ENCODE measurements at regions not wholly inside any gene's neighbourhood (a gene's known extent, or its start where the extent isn't known, plus 50 kb on each side); places are given as distances from the start of the nearest gene placed in this dataset.

DNA sequence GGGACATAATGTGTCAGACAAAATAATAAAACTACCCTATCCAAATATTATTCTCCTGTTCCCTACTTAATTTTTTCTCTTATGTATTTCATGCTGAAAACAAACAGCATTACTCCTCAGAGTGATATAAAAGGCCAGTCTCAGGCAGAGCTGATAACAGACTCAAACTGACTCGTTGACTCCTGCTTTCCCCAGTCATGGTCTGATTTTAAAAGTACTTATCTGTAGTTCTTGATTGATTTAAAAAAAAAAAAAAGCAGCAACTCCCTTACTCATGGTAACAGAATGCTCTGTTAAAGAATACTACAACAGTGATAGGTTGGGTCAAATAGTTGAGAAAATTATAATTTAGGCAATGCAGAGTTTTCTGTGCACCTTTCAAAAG is 90.3 kb upstream of the BARX2 start:
- TF ChIP-seq, protein P1, sequence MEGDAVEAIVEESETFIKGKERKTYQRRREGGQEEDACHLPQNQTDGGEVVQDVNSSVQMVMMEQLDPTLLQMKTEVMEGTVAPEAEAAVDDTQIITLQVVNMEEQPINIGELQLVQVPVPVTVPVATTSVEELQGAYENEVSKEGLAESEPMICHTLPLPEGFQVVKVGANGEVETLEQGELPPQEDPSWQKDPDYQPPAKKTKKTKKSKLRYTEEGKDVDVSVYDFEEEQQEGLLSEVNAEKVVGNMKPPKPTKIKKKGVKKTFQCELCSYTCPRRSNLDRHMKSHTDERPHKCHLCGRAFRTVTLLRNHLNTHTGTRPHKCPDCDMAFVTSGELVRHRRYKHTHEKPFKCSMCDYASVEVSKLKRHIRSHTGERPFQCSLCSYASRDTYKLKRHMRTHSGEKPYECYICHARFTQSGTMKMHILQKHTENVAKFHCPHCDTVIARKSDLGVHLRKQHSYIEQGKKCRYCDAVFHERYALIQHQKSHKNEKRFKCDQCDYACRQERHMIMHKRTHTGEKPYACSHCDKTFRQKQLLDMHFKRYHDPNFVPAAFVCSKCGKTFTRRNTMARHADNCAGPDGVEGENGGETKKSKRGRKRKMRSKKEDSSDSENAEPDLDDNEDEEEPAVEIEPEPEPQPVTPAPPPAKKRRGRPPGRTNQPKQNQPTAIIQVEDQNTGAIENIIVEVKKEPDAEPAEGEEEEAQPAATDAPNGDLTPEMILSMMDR (IDR thresholded peaks at IDR 0.05) = no peak
- no peak for TF ChIP-seq POLR2AphosphoS5 (IDR thresholded peaks at IDR 0.05; ENCODE audit: low read depth, low read length)
- no peak for TF ChIP-seq SIN3A (IDR thresholded peaks at IDR 0.05; ENCODE audit: borderline replicate concordance, insufficient read depth, low read depth, low read length)
- TF ChIP-seq, protein P2, sequence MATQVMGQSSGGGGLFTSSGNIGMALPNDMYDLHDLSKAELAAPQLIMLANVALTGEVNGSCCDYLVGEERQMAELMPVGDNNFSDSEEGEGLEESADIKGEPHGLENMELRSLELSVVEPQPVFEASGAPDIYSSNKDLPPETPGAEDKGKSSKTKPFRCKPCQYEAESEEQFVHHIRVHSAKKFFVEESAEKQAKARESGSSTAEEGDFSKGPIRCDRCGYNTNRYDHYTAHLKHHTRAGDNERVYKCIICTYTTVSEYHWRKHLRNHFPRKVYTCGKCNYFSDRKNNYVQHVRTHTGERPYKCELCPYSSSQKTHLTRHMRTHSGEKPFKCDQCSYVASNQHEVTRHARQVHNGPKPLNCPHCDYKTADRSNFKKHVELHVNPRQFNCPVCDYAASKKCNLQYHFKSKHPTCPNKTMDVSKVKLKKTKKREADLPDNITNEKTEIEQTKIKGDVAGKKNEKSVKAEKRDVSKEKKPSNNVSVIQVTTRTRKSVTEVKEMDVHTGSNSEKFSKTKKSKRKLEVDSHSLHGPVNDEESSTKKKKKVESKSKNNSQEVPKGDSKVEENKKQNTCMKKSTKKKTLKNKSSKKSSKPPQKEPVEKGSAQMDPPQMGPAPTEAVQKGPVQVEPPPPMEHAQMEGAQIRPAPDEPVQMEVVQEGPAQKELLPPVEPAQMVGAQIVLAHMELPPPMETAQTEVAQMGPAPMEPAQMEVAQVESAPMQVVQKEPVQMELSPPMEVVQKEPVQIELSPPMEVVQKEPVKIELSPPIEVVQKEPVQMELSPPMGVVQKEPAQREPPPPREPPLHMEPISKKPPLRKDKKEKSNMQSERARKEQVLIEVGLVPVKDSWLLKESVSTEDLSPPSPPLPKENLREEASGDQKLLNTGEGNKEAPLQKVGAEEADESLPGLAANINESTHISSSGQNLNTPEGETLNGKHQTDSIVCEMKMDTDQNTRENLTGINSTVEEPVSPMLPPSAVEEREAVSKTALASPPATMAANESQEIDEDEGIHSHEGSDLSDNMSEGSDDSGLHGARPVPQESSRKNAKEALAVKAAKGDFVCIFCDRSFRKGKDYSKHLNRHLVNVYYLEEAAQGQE (IDR thresholded peaks at IDR 0.05; ENCODE audit: insufficient read depth in 1 of 2, low read depth in 2 of 2, low read length in 1 of 2) = no peak
